MV-4-11 (cell line): ENCODE measurements at regions not wholly inside any gene's neighbourhood (a gene's known extent, or its start where the extent isn't known, plus 50 kb on each side); places are given as distances from the start of the nearest gene placed in this dataset.
"Not testable (repeated sequence)": the region's sequence is repeated elsewhere in the genome, so short reads cannot be mapped to it uniquely, and the experiment has no call there.

Source experiments
- DNase-seq: peaks from one replicate; lab custom pipeline; 2025; lab: John Stamatoyannopoulos, UW

GRCh38 chr1:120665250-120665577 lies 58.5 kb upstream of the NBPF26 start:
- DNase-seq = not testable (repeated sequence)

DNA sequence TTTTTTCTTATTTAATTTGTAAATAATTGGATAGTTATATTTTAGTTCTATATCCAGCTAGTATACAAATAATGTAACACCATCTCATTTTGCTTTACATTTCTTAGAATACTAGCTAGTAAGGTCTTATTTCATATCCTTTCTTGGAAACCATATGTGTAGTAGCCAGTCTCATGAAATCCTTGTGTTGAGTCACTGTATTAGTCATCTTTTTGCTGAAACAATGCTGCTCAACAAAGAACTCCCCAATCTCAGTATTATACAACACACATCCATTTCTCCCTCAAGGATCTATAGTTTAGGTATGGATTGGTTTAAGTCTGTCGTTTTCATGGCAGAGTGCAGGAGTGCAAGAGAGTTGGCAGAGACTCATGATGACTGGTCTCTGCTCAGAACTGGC lies 55.6 kb upstream of the NBPF26 start:
- DNase-seq = not testable (repeated sequence)
